ENCODE measurements at regions not wholly inside any gene's neighbourhood (a gene's known extent, or its start where the extent isn't known, plus 50 kb on each side); places are given as distances from the start of the nearest gene placed in this dataset.

- TF ChIP-seq, protein P1, sequence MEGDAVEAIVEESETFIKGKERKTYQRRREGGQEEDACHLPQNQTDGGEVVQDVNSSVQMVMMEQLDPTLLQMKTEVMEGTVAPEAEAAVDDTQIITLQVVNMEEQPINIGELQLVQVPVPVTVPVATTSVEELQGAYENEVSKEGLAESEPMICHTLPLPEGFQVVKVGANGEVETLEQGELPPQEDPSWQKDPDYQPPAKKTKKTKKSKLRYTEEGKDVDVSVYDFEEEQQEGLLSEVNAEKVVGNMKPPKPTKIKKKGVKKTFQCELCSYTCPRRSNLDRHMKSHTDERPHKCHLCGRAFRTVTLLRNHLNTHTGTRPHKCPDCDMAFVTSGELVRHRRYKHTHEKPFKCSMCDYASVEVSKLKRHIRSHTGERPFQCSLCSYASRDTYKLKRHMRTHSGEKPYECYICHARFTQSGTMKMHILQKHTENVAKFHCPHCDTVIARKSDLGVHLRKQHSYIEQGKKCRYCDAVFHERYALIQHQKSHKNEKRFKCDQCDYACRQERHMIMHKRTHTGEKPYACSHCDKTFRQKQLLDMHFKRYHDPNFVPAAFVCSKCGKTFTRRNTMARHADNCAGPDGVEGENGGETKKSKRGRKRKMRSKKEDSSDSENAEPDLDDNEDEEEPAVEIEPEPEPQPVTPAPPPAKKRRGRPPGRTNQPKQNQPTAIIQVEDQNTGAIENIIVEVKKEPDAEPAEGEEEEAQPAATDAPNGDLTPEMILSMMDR (IDR thresholded peaks at IDR 0.05; ENCODE audit: borderline replicate concordance, extremely low read depth, low read length, poor library complexity, severe bottlenecking) = no peak
- TF ChIP-seq EZH2 (IDR thresholded peaks at IDR 0.05; ENCODE audit: borderline replicate concordance, low read depth, low read length, severe bottlenecking) = no peak
Measured at GRCh38 chr1:198031086-198031485, 113.9 kb downstream of the LHX9 start.

Data from DND-41 (cell line).